GM23338 (cell line): ENCODE measurements at regions not wholly inside any gene's neighbourhood (a gene's known extent, or its start where the extent isn't known, plus 50 kb on each side); places are given as distances from the start of the nearest gene placed in this dataset.

Source experiments
- CREB1 ChIP-seq: fragments of 250-450 bp; sonication (Bioruptor Pico); IDR thresholded peaks from 2 replicates; pipeline ENCODE4 v1.5.0; 2020; ENCODE audit warnings: low read depth, mild to moderate bottlenecking, moderate library complexity
- EZH2 ChIP-seq: fragments of 200-600 bp; sonication (generic); IDR thresholded peaks from one replicate; pipeline ENCODE4 v1.8.0; 2017; ENCODE audit warnings: antibody characterized with exemption, mild to moderate bottlenecking, low read depth; ENCODE audit not compliant: unreplicated experiment
- EZH2phosphoT487 ChIP-seq: fragments of 200-600 bp; sonication (generic); IDR thresholded peaks from one replicate; pipeline ENCODE4 v1.8.1; 2018; ENCODE audit warnings: antibody characterized with exemption; ENCODE audit not compliant: unreplicated experiment
- JUNB ChIP-seq: IDR thresholded peaks from one replicate; pipeline ENCODE4 v1.6.1; 2016; ENCODE audit warnings: antibody characterized with exemption; ENCODE audit not compliant: unreplicated experiment
- NANOG ChIP-seq: IDR thresholded peaks from 2 replicates; pipeline ENCODE4 v1.6.1; 2016; ENCODE audit warnings: antibody characterized with exemption, borderline replicate concordance
- POLR2AphosphoS5 ChIP-seq: IDR thresholded peaks from 2 replicates; pipeline ENCODE4 v1.6.1; 2016; ENCODE audit warnings: antibody characterized with exemption, low read depth
- STAT1 ChIP-seq: IDR thresholded peaks from one replicate; pipeline ENCODE4 v1.6.1; 2016; ENCODE audit warnings: antibody characterized with exemption; ENCODE audit not compliant: unreplicated experiment
- ZNF114 ChIP-seq: fragments of 250-450 bp; sonication (Bioruptor Pico); IDR thresholded peaks from 2 replicates; pipeline ENCODE4 v1.5.0; 2020; ENCODE audit warnings: mild to moderate bottlenecking, moderate library complexity
- ZNF331 ChIP-seq: fragments of 250-450 bp; sonication (Bioruptor Pico); IDR thresholded peaks from 2 replicates; pipeline ENCODE4 v1.5.0; 2020; ENCODE audit warnings: low read depth, mild to moderate bottlenecking, moderate library complexity
- TF ChIP-seq, protein P1 (sequence below), 2 experiments: fragments of 200-600 bp in 1 of 2; sonication (generic) in 1 of 2; conservative IDR thresholded peaks; 2 replicates each; pipeline versions ENCODE4 v1.5.1 to v1.6.1; 2016 to 2017; ENCODE audit warnings: antibody characterized with exemption in 2 of 2, low read depth in 2 of 2, mild to moderate bottlenecking in 2 of 2, moderate library complexity in 1 of 2
- TF ChIP-seq, protein P2 (sequence below): IDR thresholded peaks from one replicate; pipeline ENCODE4 v1.6.1; 2018; ENCODE audit warnings: antibody characterized with exemption; ENCODE audit not compliant: unreplicated experiment
- TF ChIP-seq, protein P3 (sequence below): IDR thresholded peaks from 2 replicates; pipeline ENCODE4 v1.6.1; 2016; ENCODE audit warnings: antibody characterized with exemption
- TF ChIP-seq, protein P4 (sequence below): fragments of 250-450 bp; sonication (Bioruptor Pico); IDR thresholded peaks from 2 replicates; pipeline ENCODE4 v1.5.0; 2020; ENCODE audit warnings: mild to moderate bottlenecking, moderate library complexity

DNA sequence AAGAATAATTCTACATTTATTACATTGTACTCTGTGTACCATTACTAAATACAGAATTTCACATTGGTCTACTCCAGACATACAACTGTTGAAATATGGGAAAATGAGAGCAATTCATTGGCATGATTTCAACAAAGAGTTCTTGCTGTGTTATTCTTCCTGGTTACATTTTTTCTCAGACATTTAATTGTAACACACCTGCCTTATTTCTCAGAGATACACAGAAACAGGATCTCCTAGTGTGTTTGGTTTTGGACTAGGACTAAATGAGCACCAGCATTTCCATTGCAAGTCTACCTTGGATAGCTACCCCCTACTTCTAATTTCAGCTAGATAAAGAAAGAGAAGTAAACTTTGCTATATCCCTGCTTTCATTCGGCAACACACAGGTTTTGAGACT, 274.3 kb upstream of the CNTN4 start:
- TF ChIP-seq, protein P1, sequence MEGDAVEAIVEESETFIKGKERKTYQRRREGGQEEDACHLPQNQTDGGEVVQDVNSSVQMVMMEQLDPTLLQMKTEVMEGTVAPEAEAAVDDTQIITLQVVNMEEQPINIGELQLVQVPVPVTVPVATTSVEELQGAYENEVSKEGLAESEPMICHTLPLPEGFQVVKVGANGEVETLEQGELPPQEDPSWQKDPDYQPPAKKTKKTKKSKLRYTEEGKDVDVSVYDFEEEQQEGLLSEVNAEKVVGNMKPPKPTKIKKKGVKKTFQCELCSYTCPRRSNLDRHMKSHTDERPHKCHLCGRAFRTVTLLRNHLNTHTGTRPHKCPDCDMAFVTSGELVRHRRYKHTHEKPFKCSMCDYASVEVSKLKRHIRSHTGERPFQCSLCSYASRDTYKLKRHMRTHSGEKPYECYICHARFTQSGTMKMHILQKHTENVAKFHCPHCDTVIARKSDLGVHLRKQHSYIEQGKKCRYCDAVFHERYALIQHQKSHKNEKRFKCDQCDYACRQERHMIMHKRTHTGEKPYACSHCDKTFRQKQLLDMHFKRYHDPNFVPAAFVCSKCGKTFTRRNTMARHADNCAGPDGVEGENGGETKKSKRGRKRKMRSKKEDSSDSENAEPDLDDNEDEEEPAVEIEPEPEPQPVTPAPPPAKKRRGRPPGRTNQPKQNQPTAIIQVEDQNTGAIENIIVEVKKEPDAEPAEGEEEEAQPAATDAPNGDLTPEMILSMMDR (conservative IDR thresholded peaks at IDR 0.05; ENCODE audit: low read depth in 2 of 2): no peak
- TF ChIP-seq CREB1 (CRISPR knock-in tag) (no peak), EZH2 (no peak), EZH2phosphoT487 (no peak), POLR2AphosphoS5 (no peak), NANOG (no peak), ZNF331 (CRISPR knock-in tag) (no peak), JUNB (no peak), STAT1 (no peak), ZNF114 (CRISPR knock-in tag) (no peak)
- TF ChIP-seq, protein P2, sequence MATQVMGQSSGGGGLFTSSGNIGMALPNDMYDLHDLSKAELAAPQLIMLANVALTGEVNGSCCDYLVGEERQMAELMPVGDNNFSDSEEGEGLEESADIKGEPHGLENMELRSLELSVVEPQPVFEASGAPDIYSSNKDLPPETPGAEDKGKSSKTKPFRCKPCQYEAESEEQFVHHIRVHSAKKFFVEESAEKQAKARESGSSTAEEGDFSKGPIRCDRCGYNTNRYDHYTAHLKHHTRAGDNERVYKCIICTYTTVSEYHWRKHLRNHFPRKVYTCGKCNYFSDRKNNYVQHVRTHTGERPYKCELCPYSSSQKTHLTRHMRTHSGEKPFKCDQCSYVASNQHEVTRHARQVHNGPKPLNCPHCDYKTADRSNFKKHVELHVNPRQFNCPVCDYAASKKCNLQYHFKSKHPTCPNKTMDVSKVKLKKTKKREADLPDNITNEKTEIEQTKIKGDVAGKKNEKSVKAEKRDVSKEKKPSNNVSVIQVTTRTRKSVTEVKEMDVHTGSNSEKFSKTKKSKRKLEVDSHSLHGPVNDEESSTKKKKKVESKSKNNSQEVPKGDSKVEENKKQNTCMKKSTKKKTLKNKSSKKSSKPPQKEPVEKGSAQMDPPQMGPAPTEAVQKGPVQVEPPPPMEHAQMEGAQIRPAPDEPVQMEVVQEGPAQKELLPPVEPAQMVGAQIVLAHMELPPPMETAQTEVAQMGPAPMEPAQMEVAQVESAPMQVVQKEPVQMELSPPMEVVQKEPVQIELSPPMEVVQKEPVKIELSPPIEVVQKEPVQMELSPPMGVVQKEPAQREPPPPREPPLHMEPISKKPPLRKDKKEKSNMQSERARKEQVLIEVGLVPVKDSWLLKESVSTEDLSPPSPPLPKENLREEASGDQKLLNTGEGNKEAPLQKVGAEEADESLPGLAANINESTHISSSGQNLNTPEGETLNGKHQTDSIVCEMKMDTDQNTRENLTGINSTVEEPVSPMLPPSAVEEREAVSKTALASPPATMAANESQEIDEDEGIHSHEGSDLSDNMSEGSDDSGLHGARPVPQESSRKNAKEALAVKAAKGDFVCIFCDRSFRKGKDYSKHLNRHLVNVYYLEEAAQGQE: no peak
- TF ChIP-seq, protein P3, sequence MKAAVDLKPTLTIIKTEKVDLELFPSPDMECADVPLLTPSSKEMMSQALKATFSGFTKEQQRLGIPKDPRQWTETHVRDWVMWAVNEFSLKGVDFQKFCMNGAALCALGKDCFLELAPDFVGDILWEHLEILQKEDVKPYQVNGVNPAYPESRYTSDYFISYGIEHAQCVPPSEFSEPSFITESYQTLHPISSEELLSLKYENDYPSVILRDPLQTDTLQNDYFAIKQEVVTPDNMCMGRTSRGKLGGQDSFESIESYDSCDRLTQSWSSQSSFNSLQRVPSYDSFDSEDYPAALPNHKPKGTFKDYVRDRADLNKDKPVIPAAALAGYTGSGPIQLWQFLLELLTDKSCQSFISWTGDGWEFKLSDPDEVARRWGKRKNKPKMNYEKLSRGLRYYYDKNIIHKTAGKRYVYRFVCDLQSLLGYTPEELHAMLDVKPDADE: no peak
- TF ChIP-seq, protein P4, sequence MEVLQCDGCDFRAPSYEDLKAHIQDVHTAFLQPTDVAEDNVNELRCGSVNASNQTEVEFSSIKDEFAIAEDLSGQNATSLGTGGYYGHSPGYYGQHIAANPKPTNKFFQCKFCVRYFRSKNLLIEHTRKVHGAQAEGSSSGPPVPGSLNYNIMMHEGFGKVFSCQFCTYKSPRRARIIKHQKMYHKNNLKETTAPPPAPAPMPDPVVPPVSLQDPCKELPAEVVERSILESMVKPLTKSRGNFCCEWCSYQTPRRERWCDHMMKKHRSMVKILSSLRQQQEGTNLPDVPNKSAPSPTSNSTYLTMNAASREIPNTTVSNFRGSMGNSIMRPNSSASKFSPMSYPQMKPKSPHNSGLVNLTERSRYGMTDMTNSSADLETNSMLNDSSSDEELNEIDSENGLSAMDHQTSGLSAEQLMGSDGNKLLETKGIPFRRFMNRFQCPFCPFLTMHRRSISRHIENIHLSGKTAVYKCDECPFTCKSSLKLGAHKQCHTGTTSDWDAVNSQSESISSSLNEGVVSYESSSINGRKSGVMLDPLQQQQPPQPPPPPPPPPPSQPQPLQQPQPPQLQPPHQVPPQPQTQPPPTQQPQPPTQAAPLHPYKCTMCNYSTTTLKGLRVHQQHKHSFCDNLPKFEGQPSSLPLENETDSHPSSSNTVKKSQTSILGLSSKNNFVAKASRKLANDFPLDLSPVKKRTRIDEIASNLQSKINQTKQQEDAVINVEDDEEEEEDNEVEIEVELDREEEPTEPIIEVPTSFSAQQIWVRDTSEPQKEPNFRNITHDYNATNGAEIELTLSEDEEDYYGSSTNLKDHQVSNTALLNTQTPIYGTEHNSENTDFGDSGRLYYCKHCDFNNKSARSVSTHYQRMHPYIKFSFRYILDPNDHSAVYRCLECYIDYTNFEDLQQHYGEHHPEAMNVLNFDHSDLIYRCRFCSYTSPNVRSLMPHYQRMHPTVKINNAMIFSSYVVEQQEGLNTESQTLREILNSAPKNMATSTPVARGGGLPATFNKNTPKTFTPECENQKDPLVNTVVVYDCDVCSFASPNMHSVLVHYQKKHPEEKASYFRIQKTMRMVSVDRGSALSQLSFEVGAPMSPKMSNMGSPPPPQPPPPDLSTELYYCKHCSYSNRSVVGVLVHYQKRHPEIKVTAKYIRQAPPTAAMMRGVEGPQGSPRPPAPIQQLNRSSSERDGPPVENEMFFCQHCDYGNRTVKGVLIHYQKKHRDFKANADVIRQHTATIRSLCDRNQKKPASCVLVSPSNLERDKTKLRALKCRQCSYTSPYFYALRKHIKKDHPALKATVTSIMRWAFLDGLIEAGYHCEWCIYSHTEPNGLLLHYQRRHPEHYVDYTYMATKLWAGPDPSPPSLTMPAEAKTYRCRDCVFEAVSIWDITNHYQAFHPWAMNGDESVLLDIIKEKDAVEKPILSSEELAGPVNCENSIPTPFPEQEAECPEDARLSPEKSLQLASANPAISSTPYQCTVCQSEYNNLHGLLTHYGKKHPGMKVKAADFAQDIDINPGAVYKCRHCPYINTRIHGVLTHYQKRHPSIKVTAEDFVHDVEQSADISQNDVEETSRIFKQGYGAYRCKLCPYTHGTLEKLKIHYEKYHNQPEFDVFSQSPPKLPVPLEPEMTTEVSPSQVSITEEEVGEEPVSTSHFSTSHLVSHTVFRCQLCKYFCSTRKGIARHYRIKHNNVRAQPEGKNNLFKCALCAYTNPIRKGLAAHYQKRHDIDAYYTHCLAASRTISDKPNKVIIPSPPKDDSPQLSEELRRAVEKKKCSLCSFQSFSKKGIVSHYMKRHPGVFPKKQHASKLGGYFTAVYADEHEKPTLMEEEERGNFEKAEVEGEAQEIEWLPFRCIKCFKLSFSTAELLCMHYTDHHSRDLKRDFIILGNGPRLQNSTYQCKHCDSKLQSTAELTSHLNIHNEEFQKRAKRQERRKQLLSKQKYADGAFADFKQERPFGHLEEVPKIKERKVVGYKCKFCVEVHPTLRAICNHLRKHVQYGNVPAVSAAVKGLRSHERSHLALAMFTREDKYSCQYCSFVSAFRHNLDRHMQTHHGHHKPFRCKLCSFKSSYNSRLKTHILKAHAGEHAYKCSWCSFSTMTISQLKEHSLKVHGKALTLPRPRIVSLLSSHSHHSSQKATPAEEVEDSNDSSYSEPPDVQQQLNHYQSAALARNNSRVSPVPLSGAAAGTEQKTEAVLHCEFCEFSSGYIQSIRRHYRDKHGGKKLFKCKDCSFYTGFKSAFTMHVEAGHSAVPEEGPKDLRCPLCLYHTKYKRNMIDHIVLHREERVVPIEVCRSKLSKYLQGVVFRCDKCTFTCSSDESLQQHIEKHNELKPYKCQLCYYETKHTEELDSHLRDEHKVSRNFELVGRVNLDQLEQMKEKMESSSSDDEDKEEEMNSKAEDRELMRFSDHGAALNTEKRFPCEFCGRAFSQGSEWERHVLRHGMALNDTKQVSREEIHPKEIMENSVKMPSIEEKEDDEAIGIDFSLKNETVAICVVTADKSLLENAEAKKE: no peak
